Prostate gland (tissue), 2 donors: ENCODE measurements at regions not wholly inside any gene's neighbourhood (a gene's known extent, or its start where the extent isn't known, plus 50 kb on each side); places are given as distances from the start of the nearest gene placed in this dataset.

Experiments
- DNase-seq: peaks from one replicate; pipeline ENCODE4 v3.0.0-alpha.2; 2019; ENCODE audit warnings: low spot score
- H3K27ac ChIP-seq, 2 donors: fragments of 200-600 bp; sonication (generic); 2 replicates each; pipeline ENCODE4 v1.5.1; 2017 to 2019
- H3K27me3 ChIP-seq: fragments of 200-600 bp; sonication (generic); replicated peaks from 2 replicates; pipeline ENCODE4 v1.5.1; 2019; ENCODE audit not compliant: insufficient read depth
- H3K36me3 ChIP-seq, 2 donors: fragments of 200-600 bp; sonication (generic); 1 replicate in 1 of 2; 2 replicates in 1 of 2; pipeline versions ENCODE4 v1.5.1 to v1.8.1; 2017 to 2019
- H3K4me1 ChIP-seq: fragments of 200-600 bp; sonication (generic); replicated peaks from 2 replicates; pipeline ENCODE4 v1.5.1; 2019
- H3K4me3 ChIP-seq, 2 donors: fragments of 200-600 bp; sonication (generic); 2 replicates each; pipeline ENCODE4 v1.5.1; 2017 to 2019
- H3K9me3 ChIP-seq: fragments of 200-600 bp; sonication (generic); 2 replicates; pipeline ENCODE4 v1.5.1; 2017
- POLR2A ChIP-seq: fragments of 450-650 bp; IDR thresholded peaks from one replicate; pipeline ENCODE4 v1.6.1; 2016; ENCODE audit warnings: antibody characterized with exemption, mild to moderate bottlenecking
- POLR2AphosphoS5 ChIP-seq: sonication (generic); formaldehyde crosslinking; IDR thresholded peaks from one replicate; pipeline ENCODE4 v1.6.1; 2017; ENCODE audit warnings: antibody characterized with exemption
- WGBS: methylation state at CpG from one replicate; pipeline ENCODE4 v1.1.5; 2018; 5-methylcytosine and 5-hydroxymethylcytosine counted together
- intact Hi-C: fragments of 100-400 bp; cut with DNase I; formaldehyde crosslinking; loops from one replicate; pipeline ENCODE4 v1.14.2; 2022
- TF ChIP-seq, protein P1 (sequence below), 4 experiments: fragments of 200-600 bp in 2 of 4; fragments of 450-650 bp in 2 of 4; sonication (generic) in 2 of 4; IDR thresholded peaks; 1 replicate in 3 of 4; 2 replicates in 1 of 4; pipeline ENCODE4 v1.5.1; 2016 to 2019; ENCODE audit warnings: antibody characterized with exemption in 4 of 4, mild to moderate bottlenecking in 2 of 4, moderate library complexity in 2 of 4

DNA sequence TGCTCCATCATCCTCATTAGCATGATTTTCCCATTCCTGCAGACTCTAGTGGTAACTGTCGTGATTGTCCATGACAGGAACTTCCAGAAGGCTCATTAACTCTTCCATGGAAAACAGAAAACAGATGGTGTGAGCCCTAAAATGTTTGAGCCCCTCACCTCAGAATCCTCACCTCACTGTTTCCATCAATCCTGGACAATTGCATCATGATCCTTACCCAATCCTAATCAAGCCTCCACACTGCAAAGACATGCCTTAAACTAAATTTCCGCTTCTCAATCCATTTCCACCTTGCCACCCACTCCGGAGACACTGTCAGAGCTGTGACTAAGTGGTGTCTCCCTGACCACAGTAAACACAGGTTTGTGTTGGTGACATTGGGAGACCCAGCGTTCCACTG is 311.0 kb upstream of the JARID2 start:
- Histone ChIP-seq H3K36me3 (no peaks in the 10 kb centered on the region), H3K4me3 (no peak overlapping the region), H3K27me3 (no peaks in the 10 kb centered on the region), H3K4me1 (no peaks in the 10 kb centered on the region), H3K9me3 (no peaks in the 10 kb centered on the region), H3K27ac (no peak overlapping the region)
- TF ChIP-seq, protein P1, sequence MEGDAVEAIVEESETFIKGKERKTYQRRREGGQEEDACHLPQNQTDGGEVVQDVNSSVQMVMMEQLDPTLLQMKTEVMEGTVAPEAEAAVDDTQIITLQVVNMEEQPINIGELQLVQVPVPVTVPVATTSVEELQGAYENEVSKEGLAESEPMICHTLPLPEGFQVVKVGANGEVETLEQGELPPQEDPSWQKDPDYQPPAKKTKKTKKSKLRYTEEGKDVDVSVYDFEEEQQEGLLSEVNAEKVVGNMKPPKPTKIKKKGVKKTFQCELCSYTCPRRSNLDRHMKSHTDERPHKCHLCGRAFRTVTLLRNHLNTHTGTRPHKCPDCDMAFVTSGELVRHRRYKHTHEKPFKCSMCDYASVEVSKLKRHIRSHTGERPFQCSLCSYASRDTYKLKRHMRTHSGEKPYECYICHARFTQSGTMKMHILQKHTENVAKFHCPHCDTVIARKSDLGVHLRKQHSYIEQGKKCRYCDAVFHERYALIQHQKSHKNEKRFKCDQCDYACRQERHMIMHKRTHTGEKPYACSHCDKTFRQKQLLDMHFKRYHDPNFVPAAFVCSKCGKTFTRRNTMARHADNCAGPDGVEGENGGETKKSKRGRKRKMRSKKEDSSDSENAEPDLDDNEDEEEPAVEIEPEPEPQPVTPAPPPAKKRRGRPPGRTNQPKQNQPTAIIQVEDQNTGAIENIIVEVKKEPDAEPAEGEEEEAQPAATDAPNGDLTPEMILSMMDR (IDR thresholded peaks at IDR 0.05), result no peak
- TF ChIP-seq POLR2AphosphoS5 (no peak), POLR2A (no peak)
- 86% methylated on average over 4 of the region's 4 CpGs for WGBS
- DNase-seq, result no peak
- intact Hi-C loops, result no loop called here

DNA sequence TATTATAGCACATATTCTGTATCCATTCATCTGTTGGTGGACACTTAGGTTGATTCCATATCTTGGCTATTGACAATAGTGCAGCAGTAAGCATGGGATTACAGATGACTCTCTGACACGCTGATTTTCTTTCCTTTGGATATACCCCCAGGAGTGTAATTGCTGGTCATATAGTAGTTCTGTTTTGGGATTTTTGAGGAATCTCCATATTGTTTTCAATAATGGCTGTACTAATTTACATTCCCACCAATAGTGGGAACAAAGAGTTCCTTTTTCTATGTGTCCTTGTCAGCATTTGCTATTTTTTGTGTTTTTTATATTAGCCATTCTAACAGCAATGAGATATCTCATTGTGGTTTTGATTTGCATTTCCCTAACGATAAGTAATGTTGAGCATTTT is 309.0 kb upstream of the JARID2 start:
- Histone ChIP-seq H3K27me3 (no peaks in the 10 kb centered on the region), H3K27ac (no peak overlapping the region), H3K4me1 (no peaks in the 10 kb centered on the region), H3K36me3 (no peaks in the 10 kb centered on the region), H3K9me3 (no peaks in the 10 kb centered on the region), H3K4me3 (no peak overlapping the region)
- DNase-seq, result no peak
- intact Hi-C loops, result no loop called here
- no peak for TF ChIP-seq POLR2AphosphoS5
- TF ChIP-seq, protein P1 (IDR thresholded peaks at IDR 0.05), result no peak
- no peak for TF ChIP-seq POLR2A
- 89% methylated on average over 2 of the region's 2 CpGs for WGBS

DNA sequence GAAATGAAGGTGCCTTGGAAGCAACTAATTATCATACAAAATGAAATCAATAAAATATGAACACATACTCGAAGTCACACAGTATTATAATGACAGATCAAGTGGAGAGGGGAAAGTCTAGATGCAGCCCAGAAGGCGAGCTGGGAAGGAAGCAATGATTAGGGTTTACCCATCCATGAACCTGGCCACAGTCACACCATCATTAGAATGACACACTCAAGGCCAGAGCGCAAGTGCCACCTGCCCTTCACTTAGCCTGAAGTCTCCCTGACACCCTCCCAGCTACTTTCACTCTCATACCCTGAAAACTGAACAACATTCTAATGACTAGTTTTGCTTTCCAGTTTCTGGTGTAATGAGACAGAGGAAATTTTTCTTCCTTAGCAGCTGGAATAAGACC is 302.8 kb upstream of the JARID2 start:
- Histone ChIP-seq H3K27ac (no peak overlapping the region), H3K9me3 (no peaks in the 10 kb centered on the region), H3K27me3 (no peaks in the 10 kb centered on the region), H3K36me3 (no peaks in the 10 kb centered on the region), H3K4me1 (no peaks in the 10 kb centered on the region), H3K4me3 (no peak overlapping the region)
- no peak for DNase-seq
- TF ChIP-seq POLR2A (no peak), POLR2AphosphoS5 (no peak)
- TF ChIP-seq, protein P1 (IDR thresholded peaks at IDR 0.05), result no peak
- WGBS, result 96% methylated on average over 3 of the region's 3 CpGs
- intact Hi-C loops, result no loop called here

DNA sequence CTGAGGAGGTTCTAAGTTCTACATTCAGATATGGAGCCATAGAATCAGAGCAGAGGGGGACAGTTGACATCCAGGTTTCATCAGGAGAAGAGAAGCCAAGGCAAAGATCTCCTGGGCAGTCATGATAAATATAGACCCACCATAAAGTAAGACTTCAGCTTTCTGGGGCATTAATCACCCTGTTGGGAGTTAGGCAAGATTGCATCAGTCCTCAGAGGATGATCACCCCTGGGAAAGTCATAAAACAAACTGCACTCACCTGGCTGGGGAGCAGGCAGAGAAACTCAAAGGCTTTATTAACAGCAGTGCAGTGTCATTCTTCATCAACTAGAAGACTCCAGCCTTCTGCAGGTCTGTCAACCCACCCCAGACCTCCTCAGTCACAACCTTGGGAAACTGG is 301.3 kb upstream of the JARID2 start:
- H3K4me1 ChIP-seq, result no peaks in the 10 kb centered on the region
- H3K27ac ChIP-seq, result no peak overlapping the region
- TF ChIP-seq POLR2AphosphoS5 (no peak), POLR2A (no peak)
- TF ChIP-seq, protein P1 (IDR thresholded peaks at IDR 0.05), result no peak
- no peaks in the 10 kb centered on the region for H3K36me3 ChIP-seq
- intact Hi-C loops, result no loop called here
- no peaks in the 10 kb centered on the region for H3K9me3 ChIP-seq
- no peak overlapping the region for H3K4me3 ChIP-seq
- no peak for DNase-seq
- H3K27me3 ChIP-seq, result no peaks in the 10 kb centered on the region

DNA sequence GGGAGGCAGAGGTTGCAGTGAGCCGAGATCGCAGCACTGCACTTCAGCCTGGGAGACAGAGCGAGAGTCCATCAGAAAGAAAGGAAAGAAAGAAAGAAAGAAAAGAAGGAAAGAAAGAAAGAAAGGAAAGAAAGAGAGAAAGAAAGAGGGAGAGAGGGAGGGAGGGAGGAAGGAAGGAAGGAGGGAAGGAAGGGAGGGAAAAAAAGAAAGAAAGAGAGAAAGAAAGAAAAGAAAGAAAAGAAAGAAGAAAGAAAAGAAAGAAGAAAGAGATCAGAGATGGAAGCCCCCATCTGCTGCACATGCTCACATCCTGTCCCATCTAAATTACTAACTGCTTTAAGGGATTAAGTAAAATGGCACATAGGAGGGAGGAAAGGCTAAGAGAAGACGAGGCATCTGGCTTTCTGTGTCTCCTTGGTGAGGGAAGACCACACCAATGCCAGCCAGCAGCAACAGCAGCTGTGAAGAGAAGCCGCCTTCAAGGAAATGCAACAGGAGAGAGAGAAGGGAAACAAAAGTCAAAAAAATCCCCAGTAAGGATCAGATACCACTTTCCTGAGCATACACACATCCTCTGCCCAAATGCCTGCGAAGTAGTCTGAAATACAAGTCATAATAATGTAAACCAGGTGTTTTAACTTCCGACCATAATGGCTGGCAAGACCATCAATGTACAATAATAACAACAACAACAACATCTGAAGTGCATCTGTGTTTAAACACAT is 300.2 kb upstream of the JARID2 start:
- DNase-seq, result no peak
- Histone ChIP-seq H3K27me3 (no peaks in the 10 kb centered on the region), H3K4me1 (no peaks in the 10 kb centered on the region), H3K27ac (no peak overlapping the region), H3K36me3 (no peaks in the 10 kb centered on the region), H3K9me3 (no peaks in the 10 kb centered on the region), H3K4me3 (no peak overlapping the region)
- 85% methylated on average over 7 of the region's 7 CpGs for WGBS
- TF ChIP-seq, protein P1 (IDR thresholded peaks at IDR 0.05), result no peak
- TF ChIP-seq POLR2AphosphoS5 (no peak), POLR2A (no peak)
- intact Hi-C loops, result no loop called here
